Transverse colon (tissue), 4 donors: ENCODE measurements at regions not wholly inside any gene's neighbourhood (a gene's known extent, or its start where the extent isn't known, plus 50 kb on each side); places are given as distances from the start of the nearest gene placed in this dataset.

ENCODE experiments used
- DNase-seq: peaks from one replicate; pipeline ENCODE4 v3.0.0-alpha.2; 2019
- H3K27ac ChIP-seq, 4 donors: fragments of 200-600 bp; sonication (generic); 2 replicates each; pipeline ENCODE4 v1.5.1; 2016 to 2018; ENCODE audit warnings: inconsistent platforms in 4 of 4
- H3K27me3 ChIP-seq: fragments of 200-600 bp; sonication (generic); 2 replicates; pipeline ENCODE4 v1.5.1; 2017; ENCODE audit warnings: inconsistent platforms
- H3K36me3 ChIP-seq, 4 donors: fragments of 200-600 bp; sonication (generic); 2 replicates each; pipeline ENCODE4 v1.5.1; 2017 to 2019; ENCODE audit warnings: inconsistent platforms in 4 of 4
- H3K4me1 ChIP-seq, 4 donors: fragments of 200-600 bp; sonication (generic); 2 replicates each; pipeline ENCODE4 v1.5.1; 2017 to 2020; ENCODE audit warnings: inconsistent platforms in 4 of 4
- H3K4me3 ChIP-seq, 4 donors: fragments of 200-600 bp; sonication (generic); 1 replicate in 1 of 4; 2 replicates in 3 of 4; pipeline versions ENCODE4 v1.5.1 to v1.6.1; 2017 to 2019; ENCODE audit warnings: inconsistent platforms in 4 of 4
- H3K9me3 ChIP-seq, 2 donors: fragments of 200-600 bp; sonication (generic); 2 replicates each; pipeline ENCODE4 v1.5.1; 2017 to 2019; ENCODE audit warnings: inconsistent platforms in 2 of 2
- EP300 ChIP-seq: sonication (generic); formaldehyde crosslinking; IDR thresholded peaks from one replicate; pipeline ENCODE4 v1.6.1; 2017; ENCODE audit warnings: antibody characterized with exemption, low read depth
- POLR2A ChIP-seq: fragments of 450-650 bp; IDR thresholded peaks from one replicate; pipeline ENCODE4 v1.6.1; 2016; ENCODE audit warnings: antibody characterized with exemption, mild to moderate bottlenecking, moderate library complexity
- POLR2AphosphoS5 ChIP-seq, 3 donors: sonication (generic); formaldehyde crosslinking; IDR thresholded peaks; one replicate each; pipeline ENCODE4 v1.6.1; 2016; ENCODE audit warnings: antibody characterized with exemption in 3 of 3
- WGBS, 2 donors: methylation state at CpG; one replicate each; pipeline ENCODE4 v1.1.5; 2018; ENCODE audit warnings: low coverage in 1 of 2; 5-methylcytosine and 5-hydroxymethylcytosine counted together
- in situ Hi-C, 4 donors: fragments of 200-750 bp; cut with MboI; loops; one replicate each; pipeline versions ENCODE4 v1.15.0 to v1.15.1; 2017; ENCODE audit warnings: low sequenced_read_pairs in 3 of 4, low pct_ligation_motif_present in 1 of 4, low pct_unique_long_range_greater_than_20kb in 1 of 4
- intact Hi-C: fragments of 100-400 bp; cut with DNase I; formaldehyde crosslinking; loops from one replicate; pipeline ENCODE4 v1.15.1; 2023; ENCODE audit warnings: low total_unique reads
- TF ChIP-seq, protein P1 (sequence below), 5 experiments: fragments of 200-600 bp in 3 of 5; fragments of 450-650 bp in 2 of 5; sonication (generic) in 3 of 5; IDR thresholded peaks; 1 replicate in 2 of 5; 2 replicates in 3 of 5; pipeline ENCODE4 v1.5.1; 2016 to 2017; ENCODE audit warnings: antibody characterized with exemption in 5 of 5, inconsistent platforms in 3 of 5, mild to moderate bottlenecking in 2 of 5, moderate library complexity in 1 of 5

DNA sequence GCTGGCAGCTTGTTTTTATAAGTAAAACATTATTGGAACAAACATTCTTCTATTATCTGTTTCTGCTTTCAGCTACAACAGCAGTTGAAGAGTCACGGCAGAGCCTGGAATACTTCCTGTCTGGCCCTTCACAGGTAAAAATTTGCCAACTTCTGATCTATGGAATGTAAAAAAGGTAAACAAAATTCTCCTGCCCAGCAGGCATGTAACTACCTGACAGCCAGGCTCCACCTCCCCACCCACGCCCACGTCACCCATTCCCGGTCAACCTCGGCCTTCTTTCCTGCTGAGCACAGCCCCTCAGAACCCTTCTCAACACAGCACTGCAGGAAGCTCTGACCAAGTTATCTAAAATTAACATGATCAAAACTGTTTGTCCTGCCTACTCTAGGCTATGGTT is 166.0 kb downstream of the DLL1 start:
- WGBS, 2 donors, result 58 to 69% methylated on average over 5 of the region's 5 CpGs
- Histone ChIP-seq H3K27me3 (no peaks in the 10 kb centered on the region), H3K9me3 (peaks cover 13 to 19% of the 10 kb centered on the region in 2 donors), H3K27ac (no peak overlapping the region), H3K4me1 (peaks cover 0 to 14% (median 0%) of the 10 kb centered on the region in 4 donors), H3K4me3 (no peak overlapping the region), H3K36me3 (no peaks in the 10 kb centered on the region)
- DNase-seq, result no peak
- in situ Hi-C loops (no loop called here), intact Hi-C loops (no loop called here)
- TF ChIP-seq POLR2A (no peak), POLR2AphosphoS5 (IDR thresholded peaks at IDR 0.05) (no peak), EP300 (no peak)
- TF ChIP-seq, protein P1, sequence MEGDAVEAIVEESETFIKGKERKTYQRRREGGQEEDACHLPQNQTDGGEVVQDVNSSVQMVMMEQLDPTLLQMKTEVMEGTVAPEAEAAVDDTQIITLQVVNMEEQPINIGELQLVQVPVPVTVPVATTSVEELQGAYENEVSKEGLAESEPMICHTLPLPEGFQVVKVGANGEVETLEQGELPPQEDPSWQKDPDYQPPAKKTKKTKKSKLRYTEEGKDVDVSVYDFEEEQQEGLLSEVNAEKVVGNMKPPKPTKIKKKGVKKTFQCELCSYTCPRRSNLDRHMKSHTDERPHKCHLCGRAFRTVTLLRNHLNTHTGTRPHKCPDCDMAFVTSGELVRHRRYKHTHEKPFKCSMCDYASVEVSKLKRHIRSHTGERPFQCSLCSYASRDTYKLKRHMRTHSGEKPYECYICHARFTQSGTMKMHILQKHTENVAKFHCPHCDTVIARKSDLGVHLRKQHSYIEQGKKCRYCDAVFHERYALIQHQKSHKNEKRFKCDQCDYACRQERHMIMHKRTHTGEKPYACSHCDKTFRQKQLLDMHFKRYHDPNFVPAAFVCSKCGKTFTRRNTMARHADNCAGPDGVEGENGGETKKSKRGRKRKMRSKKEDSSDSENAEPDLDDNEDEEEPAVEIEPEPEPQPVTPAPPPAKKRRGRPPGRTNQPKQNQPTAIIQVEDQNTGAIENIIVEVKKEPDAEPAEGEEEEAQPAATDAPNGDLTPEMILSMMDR (IDR thresholded peaks at IDR 0.05), result no peak

DNA sequence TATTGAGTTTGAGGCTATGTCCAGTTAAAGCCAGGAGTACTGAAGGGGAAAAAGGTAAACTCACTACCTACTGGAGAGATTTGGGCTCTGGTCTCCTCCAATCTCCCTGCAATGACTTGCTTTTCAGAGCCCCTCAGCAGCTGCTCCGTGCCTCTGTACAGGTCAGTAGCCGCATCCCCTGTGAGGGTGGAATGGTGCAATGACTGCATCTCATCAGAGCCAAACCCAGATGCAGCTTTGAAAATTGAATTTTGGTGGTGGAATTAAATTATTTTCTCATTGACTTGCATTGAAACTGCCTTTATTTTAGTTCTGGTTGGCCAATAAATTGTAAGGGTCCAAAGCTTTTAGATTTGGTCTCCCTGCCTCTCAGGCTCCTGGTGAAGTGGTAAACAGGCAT is 166.7 kb downstream of the DLL1 start:
- Histone ChIP-seq H3K27me3 (no peaks in the 10 kb centered on the region), H3K36me3 (no peaks in the 10 kb centered on the region), H3K4me3 (no peak overlapping the region), H3K27ac (no peak overlapping the region), H3K9me3 (peaks cover 18 to 21% of the 10 kb centered on the region in 2 donors), H3K4me1 (peaks cover 0 to 9% (median 0%) of the 10 kb centered on the region in 4 donors)
- in situ Hi-C loops, result no loop called here
- intact Hi-C loops, result no loop called here
- DNase-seq, result no peak
- no peak for TF ChIP-seq POLR2A
- WGBS, 2 donors, result 78 to 100% methylated on average over 1 to 2 of the region's 2 CpGs

DNA sequence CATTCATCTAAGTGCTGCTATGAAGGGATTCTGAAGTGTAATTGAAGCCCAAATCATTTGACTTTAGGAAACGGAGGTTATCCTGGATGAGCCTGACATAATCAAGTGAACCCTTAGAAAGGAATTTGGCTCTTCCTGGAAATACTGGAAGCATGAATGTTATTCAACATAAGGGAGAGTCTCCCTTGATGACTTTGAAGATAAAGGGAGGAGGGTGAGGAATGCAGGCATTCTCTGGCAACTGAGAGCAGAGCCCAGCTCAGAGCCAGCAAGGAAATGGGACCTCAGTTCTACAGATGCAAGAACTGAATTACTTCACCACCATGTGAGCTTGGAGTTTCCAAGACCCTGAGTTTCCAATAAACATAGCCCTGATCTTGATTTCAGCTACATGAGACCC is 168.2 kb downstream of the DLL1 start:
- in situ Hi-C loops, result no loop called here
- no peak overlapping the region for H3K27ac ChIP-seq

DNA sequence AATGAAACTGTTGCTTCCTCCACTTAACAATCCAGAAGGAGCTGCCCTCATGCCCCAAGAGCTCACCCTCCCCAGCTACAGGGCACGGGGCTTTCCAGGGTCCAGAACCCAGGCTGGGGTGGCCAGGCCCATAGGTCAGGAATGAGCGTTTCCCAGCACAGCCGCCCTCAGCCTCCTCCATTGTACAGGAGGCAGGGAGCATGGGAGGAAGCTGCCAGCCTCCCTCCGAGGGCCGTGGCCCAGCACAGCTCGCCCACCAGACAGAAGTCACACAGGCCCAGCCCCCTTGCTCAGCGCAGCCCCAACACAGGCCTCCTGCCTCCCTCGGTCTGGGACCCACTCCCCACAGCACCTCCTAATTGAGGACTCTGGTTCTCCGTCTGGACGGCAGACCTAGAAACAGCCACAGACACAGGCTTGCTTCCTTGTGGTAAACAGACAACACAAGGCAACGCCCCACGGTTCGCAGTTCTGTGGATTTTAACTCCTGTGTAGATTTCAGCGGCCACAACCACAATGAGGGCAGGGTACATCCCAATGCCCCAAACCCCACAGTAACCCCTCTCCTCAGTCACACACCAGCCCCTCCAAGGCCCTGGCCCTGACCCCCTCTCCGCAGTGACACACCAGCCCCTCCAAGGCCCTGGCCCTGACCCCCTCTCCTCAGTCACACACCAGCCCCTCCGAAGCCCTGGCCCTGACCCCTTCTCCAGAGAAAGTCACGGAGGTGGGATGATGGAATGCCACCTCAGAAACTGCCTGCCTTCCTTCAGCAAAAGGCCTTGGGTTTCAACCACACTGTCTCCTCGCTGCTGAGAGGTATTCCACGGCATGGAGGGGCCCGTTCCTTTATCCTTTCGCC is 173.5 kb downstream of the DLL1 start:
- TF ChIP-seq, protein P1 (IDR thresholded peaks at IDR 0.05), result no peak
- TF ChIP-seq POLR2AphosphoS5 (IDR thresholded peaks at IDR 0.05) (no peak), POLR2A (no peak), EP300 (no peak)
- Histone ChIP-seq H3K9me3 (peaks cover 19 to 21% of the 10 kb centered on the region in 2 donors), H3K27me3 (no peaks in the 10 kb centered on the region), H3K27ac (peak overlapping the region; percentile 16 to 62 (median 29)), H3K4me1 (no peaks in the 10 kb centered on the region), H3K36me3 (no peaks in the 10 kb centered on the region), H3K4me3 (no peak overlapping the region)
- DNase-seq, result no peak
- in situ Hi-C loops (no loop called here), intact Hi-C loops (no loop called here)
- 80% methylated on average over 4 to 20 of the region's 21 CpGs for WGBS, 2 donors

More for the DNA sequence above, 168.2 kb downstream of the DLL1 start:
- TF ChIP-seq POLR2A, result no peak
- TF ChIP-seq POLR2AphosphoS5 (IDR thresholded peaks at IDR 0.05), result no peak
- no peak for TF ChIP-seq EP300
- TF ChIP-seq, protein P1 (IDR thresholded peaks at IDR 0.05), result no peak
- no peak for DNase-seq
- Histone ChIP-seq H3K4me3 (no peak overlapping the region), H3K9me3 (peaks cover 19 to 21% of the 10 kb centered on the region in 2 donors), H3K27me3 (no peaks in the 10 kb centered on the region), H3K4me1 (peaks cover 0 to 9% (median 0%) of the 10 kb centered on the region in 4 donors), H3K36me3 (no peaks in the 10 kb centered on the region)
- 56 to 61% methylated on average over 1 of the region's 1 CpG for WGBS, 2 donors
- intact Hi-C loops, result no loop called here
